Stimulated activated CD8-positive, alpha-beta memory T cell treated with anti-CD3 and anti-CD28 coated beads, Interleukin-15, amount 100 ng/mL, for 48 hours (primary cell): ENCODE measurements at regions not wholly inside any gene's neighbourhood (a gene's known extent, or its start where the extent isn't known, plus 50 kb on each side); places are given as distances from the start of the nearest gene placed in this dataset.
"Not testable (repeated sequence)": the region's sequence is repeated elsewhere in the genome, so short reads cannot be mapped to it uniquely, and the experiment has no call there.

Source experiments
- DNase-seq, 2 donors: peaks; one replicate each; pipeline ENCODE4 v3.0.0-alpha.2; 2020; ENCODE audit warnings: low read depth in 2 of 2

DNA sequence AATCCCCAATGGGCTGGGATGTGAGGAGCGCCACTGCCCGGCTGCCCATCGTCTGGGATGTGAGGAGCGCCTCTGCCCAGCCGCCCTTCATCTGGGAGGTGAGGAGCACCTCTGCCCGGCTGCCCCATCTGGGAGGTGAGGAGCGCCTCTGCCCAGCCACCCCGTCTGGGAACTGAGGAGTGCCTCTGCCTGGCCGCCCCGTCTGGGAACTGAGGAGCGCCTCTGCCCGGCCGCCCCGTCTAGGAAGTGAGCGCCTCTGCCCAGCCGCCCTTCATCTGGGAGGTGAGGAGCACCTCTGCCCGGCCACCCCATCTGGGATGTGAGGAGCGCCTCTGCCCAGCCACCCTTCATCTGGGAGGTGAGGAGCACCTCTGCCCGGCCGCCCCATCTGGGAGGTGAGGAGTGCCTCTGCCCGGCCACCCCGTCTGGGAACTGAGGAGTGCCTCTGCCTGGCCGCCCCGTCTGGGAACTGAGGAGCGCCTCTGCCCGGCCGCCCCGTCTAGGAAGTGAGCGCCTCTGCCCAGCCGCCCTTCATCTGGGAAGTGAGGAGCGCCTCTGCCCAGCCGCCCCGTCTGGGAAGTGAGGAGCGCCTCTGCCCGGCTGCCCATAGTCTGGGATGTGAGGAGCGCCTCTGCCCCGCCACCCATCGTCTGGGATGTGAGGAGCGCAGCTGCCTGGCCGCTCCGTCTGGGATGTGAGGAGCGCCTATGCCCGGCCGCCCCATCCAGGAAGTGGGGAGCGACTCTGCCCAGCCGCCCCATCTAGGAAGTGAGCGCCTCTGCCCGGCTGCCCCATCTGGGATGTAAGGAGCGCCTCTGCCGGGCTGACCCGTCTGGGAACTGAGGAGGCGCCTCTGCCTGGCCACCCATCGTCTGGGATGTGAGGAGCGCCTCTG is 1085.7 kb downstream of the TYW1 start:
- DNase-seq, result not testable (repeated sequence)

DNA sequence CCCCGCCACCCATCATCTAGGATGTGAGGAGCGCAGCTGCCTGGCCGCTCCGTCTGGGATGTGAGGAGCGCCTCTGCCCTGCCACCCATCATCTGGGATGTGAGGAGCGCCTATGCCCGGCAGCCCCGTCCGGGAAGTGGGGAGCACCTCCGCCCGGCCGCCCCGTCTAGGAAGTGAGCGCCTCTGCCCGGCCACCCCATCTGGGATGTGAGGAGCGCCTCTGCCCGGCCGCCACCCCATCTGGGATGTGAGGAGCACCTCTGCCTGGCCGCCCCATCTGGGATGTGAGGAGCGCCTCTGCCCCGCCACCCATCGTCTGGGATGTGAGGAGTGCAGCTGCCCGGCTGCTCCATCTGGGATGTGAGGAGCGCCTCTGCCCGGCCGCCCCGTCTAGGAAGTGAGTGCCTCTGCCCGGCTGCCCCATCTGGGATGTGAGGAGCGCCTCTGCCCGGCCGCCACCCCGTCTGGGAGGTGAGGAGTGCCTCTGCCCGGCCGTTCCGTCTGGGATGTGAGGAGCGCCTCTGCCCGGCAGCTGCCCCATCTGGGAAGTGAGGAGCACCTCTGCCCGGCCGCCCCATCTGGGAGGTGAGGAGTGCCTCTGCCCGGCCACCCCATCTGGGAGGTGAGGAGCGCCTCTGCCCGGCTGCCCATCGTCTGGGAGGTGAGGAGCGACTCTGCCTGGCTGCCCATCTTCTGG is 1086.5 kb downstream of the TYW1 start:
- DNase-seq, result not testable (repeated sequence)

DNA sequence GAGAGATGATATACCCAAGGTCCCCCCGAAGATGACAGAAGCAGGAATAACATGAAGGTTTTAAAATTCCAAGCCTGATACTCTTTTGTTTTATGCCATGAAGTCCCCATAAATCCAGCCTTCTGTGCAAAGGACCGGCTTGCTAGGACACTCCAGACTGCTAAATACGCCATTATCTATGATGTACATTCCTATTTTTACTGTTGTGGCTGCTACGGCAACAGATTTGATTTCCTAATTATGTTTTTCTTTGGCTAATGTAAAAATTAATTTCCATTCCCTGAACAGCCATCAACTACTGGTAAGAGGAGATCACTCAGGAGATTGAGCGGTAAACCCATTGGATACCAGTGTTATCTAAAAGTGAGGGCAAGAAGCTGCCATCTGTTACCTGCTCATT is 1090.8 kb downstream of the TYW1 start:
- no peak for DNase-seq

GRCh38 chr7:68088879-68089278 is 1092.2 kb downstream of the TYW1 start:
- no peak for DNase-seq

- DNase-seq, result not testable (repeated sequence)
These were observed 1093.6 kb downstream of the TYW1 start for GRCh38 chr7:68090256-68090655.

DNA sequence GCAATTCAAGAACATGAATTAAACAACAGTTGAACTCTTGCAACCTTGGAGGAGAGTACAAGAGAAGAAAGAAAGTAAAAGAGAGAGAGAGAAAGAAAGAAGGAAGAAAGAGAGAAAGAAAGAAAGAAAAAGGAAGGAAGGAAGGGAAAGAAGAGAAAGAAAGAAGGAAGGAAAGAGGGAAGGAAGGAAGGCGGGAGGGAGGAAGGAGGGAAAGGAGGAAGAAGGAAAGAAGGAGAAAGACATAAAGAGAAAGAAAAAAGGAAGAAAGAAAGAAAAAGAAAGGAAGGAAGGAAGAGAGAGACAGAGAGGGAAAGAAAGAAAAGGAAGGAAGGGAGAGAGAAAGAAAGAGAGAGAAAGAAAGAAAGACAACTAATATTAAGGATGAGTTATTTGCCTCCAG is 1106.7 kb downstream of the TYW1 start:
- no peak for DNase-seq

GRCh38 chr7:68107261-68107660 is 1110.6 kb downstream of the TYW1 start:
- no peak for DNase-seq

DNA sequence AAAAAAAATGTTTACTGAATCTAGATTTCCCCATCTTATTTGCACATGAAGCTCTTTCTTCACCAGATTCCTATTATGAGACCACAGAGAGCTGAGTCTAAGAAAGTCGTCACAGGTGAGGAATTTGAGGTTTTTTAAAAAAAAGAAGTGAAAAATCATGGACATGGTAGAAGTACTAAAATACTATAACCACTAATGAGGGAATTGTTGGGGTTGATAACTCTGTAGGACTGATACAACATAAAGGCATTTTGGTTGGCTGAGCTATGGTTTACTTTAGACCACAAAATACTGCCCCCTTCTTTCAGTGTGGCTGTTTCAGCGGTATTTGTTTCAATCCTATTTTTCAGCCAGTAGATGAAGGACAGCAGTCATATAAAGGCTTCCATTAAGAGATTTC is 1111.3 kb downstream of the TYW1 start:
- no peak for DNase-seq

GRCh38 chr7:68109299-68109698 is 1112.7 kb downstream of the TYW1 start:
- no peak for DNase-seq

DNA sequence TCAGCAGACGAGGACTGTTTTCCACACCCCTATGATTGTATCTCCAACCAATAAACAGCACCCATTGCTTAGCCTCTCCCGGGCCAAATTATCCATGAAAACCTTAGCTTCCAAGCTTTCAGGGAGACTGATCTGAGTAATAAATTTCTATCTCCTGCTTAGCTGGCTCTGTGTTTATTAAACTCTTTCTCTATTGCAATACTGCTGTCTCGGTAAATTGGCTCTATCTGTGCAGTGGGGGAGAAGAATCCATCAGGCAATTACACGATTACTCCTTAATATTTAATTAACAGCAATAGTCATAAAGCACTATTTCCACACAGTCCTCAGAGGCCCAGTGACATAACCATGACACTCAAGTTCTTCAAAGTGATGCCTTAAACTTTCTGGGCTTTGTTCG is 1122.8 kb downstream of the TYW1 start:
- no peak for DNase-seq

GRCh38 chr7:68121056-68121455 is 1124.4 kb downstream of the TYW1 start:
- DNase-seq, result no peak

GRCh38 chr7:68121655-68122054 is 1125.0 kb downstream of the TYW1 start:
- no peak for DNase-seq

DNA sequence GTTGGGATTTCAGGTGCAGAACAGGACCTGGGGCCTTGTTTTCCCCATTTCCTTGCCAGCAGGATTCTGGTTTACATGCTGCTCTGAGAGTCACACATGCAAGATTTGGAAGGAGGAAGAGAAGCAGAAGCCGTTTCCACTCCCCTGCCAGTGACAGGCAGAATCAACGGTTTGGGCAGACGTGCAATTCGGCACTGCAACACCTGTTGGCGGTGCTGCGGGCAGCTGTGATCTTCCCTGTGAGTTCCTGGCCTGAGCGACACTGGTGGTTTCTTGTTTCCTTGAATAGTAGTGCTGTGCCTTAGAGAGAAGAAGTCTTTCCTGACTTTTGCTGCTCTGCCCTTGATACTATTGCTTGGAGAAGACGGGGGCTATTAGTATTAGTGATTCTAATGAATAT is 1126.2 kb downstream of the TYW1 start:
- no peak for DNase-seq

GRCh38 chr7:68125168-68125567 is 1128.5 kb downstream of the TYW1 start:
- no peak for DNase-seq

- DNase-seq, result no peak
These were observed 1136.4 kb downstream of the TYW1 start for GRCh38 chr7:68133045-68133444.

GRCh38 chr7:68143345-68143744 is 1146.7 kb downstream of the TYW1 start:
- DNase-seq, result no peak

DNA sequence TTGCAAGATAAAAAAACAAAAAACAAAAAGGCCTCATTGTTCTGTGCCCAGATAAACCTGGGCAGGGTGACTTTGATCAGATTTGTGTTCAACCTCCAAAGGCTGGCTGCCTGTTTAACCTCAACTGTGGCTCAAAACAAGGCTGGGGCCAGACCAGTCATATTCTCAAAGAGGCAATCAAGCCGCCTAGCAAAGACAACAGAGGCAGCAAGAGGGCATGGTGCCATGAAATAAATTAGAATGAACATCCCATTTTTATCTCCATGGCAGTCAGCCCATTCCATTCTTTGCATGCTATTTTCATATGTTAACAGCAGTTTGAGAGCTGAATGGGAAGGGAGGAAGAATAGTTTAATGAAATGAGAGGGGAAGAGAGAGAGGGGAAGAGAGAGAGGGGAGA is 1150.3 kb downstream of the TYW1 start:
- DNase-seq, result no peak

- no peak for DNase-seq
These were observed 1151.1 kb downstream of the TYW1 start for GRCh38 chr7:68147614-68148238.

- no peak for DNase-seq
These were observed 1151.8 kb downstream of the TYW1 start for GRCh38 chr7:68148440-68148839.

GRCh38 chr7:68152205-68152604 is 1155.6 kb downstream of the TYW1 start:
- DNase-seq, result no peak

DNA sequence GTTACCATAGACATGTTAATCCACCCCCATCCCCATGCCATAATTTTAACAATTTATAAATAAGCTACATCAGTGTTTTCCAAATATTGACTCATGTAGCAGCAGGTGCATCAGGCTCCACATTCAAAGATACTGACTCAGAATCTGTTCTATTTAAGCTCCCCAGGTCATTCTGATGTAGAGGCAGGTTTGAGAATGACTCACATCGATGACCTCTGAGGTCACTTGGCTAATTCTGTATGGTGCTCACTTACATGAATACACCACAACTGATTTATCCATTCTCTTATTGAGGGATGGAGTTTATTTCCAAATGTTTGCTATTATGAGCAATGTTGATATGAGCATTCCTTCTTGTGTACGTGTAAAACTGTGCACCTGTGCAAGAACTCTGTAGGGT is 1159.0 kb downstream of the TYW1 start:
- no peak for DNase-seq

- no peak for DNase-seq
These were observed 1162.2 kb downstream of the TYW1 start for GRCh38 chr7:68158686-68159295.
